Natural killer cell (primary cell): ENCODE measurements at regions not wholly inside any gene's neighbourhood (a gene's known extent, or its start where the extent isn't known, plus 50 kb on each side); places are given as distances from the start of the nearest gene placed in this dataset.

ENCODE experiments used
- ATAC-seq, 3 donors: fragments of 150-1000 bp in 2 of 3; fragments of 200-7000 bp in 1 of 3; cut with Tn5 transposase; 1 replicate in 1 of 3; 2 replicates in 2 of 3; pipeline ENCODE4 v1.10.0; 2021; ENCODE audit warnings: mild to moderate bottlenecking in 2 of 3, moderate library complexity in 2 of 3
- DNase-seq, 2 donors: peaks; one replicate each; pipeline versions ENCODE4 v3.0.0 to v3.0.0-alpha.2; 2013 to 2021; ENCODE audit warnings: mixed read lengths in 1 of 2
- H3K27ac ChIP-seq: one replicate; pipeline ENCODE4 v1.5.1; 2013; ENCODE audit warnings: mild to moderate bottlenecking, low read length
- H3K27me3 ChIP-seq: one replicate; pipeline ENCODE4 v1.6.1; 2013; ENCODE audit warnings: low read length; ENCODE audit not compliant: control insufficient read depth, insufficient read depth
- H3K36me3 ChIP-seq: one replicate; pipeline ENCODE4 v1.6.1; 2013; ENCODE audit warnings: low read length; ENCODE audit not compliant: control insufficient read depth, insufficient read depth
- H3K4me1 ChIP-seq: one replicate; pipeline ENCODE4 v1.6.1; 2013; ENCODE audit warnings: low read length; ENCODE audit not compliant: control insufficient read depth, insufficient read depth
- H3K4me3 ChIP-seq: one replicate; pipeline ENCODE4 v1.5.1; 2013; ENCODE audit warnings: low read length
- H3K9me3 ChIP-seq: one replicate; pipeline ENCODE4 v1.6.1; 2013; ENCODE audit warnings: low read length; ENCODE audit not compliant: control insufficient read depth, insufficient read depth
- H3K27ac Mint-ChIP-seq, 2 donors: one replicate each; pipeline ENCODE4 v1.8.0; 2022; ENCODE audit warnings: mild to moderate bottlenecking in 2 of 2, mixed read lengths in 2 of 2, moderate library complexity in 1 of 2
- H3K27me3 Mint-ChIP-seq, 2 donors: one replicate each; pipeline ENCODE4 v1.8.0; 2022; ENCODE audit warnings: low read depth in 2 of 2, mixed read lengths in 2 of 2
- H3K36me3 Mint-ChIP-seq: one replicate; pipeline ENCODE4 v1.8.0; 2022; ENCODE audit warnings: mixed read lengths
- H3K4me1 Mint-ChIP-seq, 2 donors: one replicate each; pipeline ENCODE4 v1.8.0; 2022; ENCODE audit warnings: mixed read lengths in 2 of 2
- H3K4me3 Mint-ChIP-seq: one replicate; pipeline ENCODE4 v1.8.0; 2022; ENCODE audit warnings: mild to moderate bottlenecking, moderate library complexity, mixed read lengths
- H3K9me3 Mint-ChIP-seq, 2 donors: one replicate each; pipeline ENCODE4 v1.8.0; 2022; ENCODE audit warnings: mixed read lengths in 2 of 2
- CTCF ChIP-seq: fragments of 200-600 bp; IDR thresholded peaks from one replicate; pipeline ENCODE4 v1.8.0; 2022; ENCODE audit warnings: antibody characterized with exemption
- WGBS: methylation state at CpG from one replicate; pipeline ENCODE4 v1.1.7; 2013; ENCODE audit warnings: missing lambda C conversion rate; ENCODE audit not compliant: insufficient coverage; 5-methylcytosine and 5-hydroxymethylcytosine counted together
- intact Hi-C: fragments of 100-400 bp; cut with micrococcal nuclease; formaldehyde crosslinking; loops from one replicate; pipeline ENCODE4 v1.14.2; 2022

DNA sequence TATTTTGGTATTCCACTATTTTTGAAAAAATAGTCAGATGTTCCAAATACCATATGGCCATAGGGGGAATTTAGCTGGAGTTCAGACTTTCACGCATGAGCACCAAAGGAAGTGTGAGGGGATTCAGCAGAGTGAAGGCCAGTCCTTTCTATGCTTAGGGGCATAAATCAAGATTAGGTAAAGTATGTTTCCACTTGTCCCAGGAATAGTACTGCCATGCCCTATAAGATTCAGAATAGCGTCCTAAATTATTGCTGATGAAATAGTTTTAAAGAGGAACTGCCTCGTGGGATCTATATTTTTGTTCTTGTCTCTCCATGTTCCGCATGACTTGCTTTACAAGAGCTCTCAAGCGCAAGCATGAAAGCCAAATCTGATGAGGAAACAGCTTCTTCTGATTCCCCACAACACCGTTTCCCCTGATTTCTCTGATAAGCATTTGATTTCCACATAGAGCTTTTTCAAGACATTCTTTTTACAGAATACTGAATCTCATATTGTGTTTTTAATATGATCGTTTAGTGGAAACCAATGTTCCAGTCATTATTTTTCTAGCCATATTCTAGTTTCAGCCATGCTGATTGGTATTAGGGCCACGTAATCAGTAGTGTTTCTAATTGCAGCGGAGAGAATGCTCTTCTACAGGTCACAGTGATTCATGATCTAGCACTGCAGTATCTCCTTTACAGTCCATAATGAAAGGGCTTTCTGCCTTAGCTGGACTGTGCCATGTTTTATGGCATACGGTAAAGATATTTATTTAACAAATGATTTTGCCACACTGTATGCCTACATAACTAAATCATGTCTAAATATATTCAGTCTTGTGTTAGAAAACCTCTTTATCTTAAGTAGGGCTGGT is 492.3 kb downstream of the CENPC start:
- no peaks in the 10 kb centered on the region for H3K36me3 Mint-ChIP-seq
- WGBS = 49% methylated on average over 9 of the region's 10 CpGs
- H3K4me1 Mint-ChIP-seq = no peaks in the 10 kb centered on the region
- ATAC-seq (no peak), DNase-seq (no peak)
- no peak overlapping the region for H3K4me3 Mint-ChIP-seq
- peaks cover 3 to 4% of the 10 kb centered on the region in 2 donors for H3K9me3 Mint-ChIP-seq
- no peak overlapping the region for H3K27ac ChIP-seq
- intact Hi-C loops = no loop called here
- no peak for TF ChIP-seq CTCF
- no peak overlapping the region for H3K4me3 ChIP-seq
- H3K9me3 ChIP-seq = no peaks in the 10 kb centered on the region
- H3K27me3 Mint-ChIP-seq = no peaks in the 10 kb centered on the region
- no peaks in the 10 kb centered on the region for H3K4me1 ChIP-seq
- H3K27me3 ChIP-seq = no peaks in the 10 kb centered on the region
- H3K27ac Mint-ChIP-seq = no peak overlapping the region
- H3K36me3 ChIP-seq = no peaks in the 10 kb centered on the region

GRCh38 chr4:67051000-67051789 is 494.1 kb downstream of the CENPC start:
- Mint-ChIP-seq H3K27ac (no peak overlapping the region), H3K4me3 (no peak overlapping the region), H3K9me3 (peaks cover 7% of the 10 kb centered on the region in 2 donors), H3K36me3 (no peaks in the 10 kb centered on the region), H3K4me1 (no peaks in the 10 kb centered on the region), H3K27me3 (no peaks in the 10 kb centered on the region)
- no peaks in the 10 kb centered on the region for H3K27me3 ChIP-seq
- H3K36me3 ChIP-seq = no peaks in the 10 kb centered on the region
- DNase-seq (no peak), ATAC-seq (no peak)
- no peak overlapping the region for H3K27ac ChIP-seq
- intact Hi-C loops = no loop called here
- WGBS = 89% methylated on average over 3 of the region's 4 CpGs
- no peaks in the 10 kb centered on the region for H3K9me3 ChIP-seq
- no peaks in the 10 kb centered on the region for H3K4me1 ChIP-seq
- H3K4me3 ChIP-seq = no peak overlapping the region
- no peak for TF ChIP-seq CTCF

GRCh38 chr4:67049446-67049845 is 495.9 kb downstream of the CENPC start:
- no peaks in the 10 kb centered on the region for H3K4me1 ChIP-seq
- 71% methylated on average over 1 of the region's 2 CpGs for WGBS
- H3K4me3 Mint-ChIP-seq = no peak overlapping the region
- H3K27ac Mint-ChIP-seq = no peak overlapping the region
- no peaks in the 10 kb centered on the region for H3K27me3 ChIP-seq
- no peaks in the 10 kb centered on the region for H3K27me3 Mint-ChIP-seq
- no peaks in the 10 kb centered on the region for H3K9me3 ChIP-seq
- H3K4me1 Mint-ChIP-seq = no peaks in the 10 kb centered on the region
- intact Hi-C loops = no loop called here
- no peak overlapping the region for H3K4me3 ChIP-seq
- no peak for ATAC-seq
- no peaks in the 10 kb centered on the region for H3K36me3 Mint-ChIP-seq
- no peaks in the 10 kb centered on the region for H3K36me3 ChIP-seq
- peaks cover 7% of the 10 kb centered on the region in 2 donors for H3K9me3 Mint-ChIP-seq
- no peak for TF ChIP-seq CTCF
- no peak overlapping the region for H3K27ac ChIP-seq
- no peak for DNase-seq
